Left lobe of liver (tissue), 2 donors: ENCODE measurements at regions not wholly inside any gene's neighbourhood (a gene's known extent, or its start where the extent isn't known, plus 50 kb on each side); places are given as distances from the start of the nearest gene placed in this dataset.
A peak's percentile ranks its signal among the peaks of the same experiment; 100 is the strongest.
"Not testable (repeated sequence)": the region's sequence is repeated elsewhere in the genome, so short reads cannot be mapped to it uniquely, and the experiment has no call there.

ENCODE experiments used
- ATAC-seq: fragments of 200-7000 bp; cut with Tn5 transposase; one replicate; pipeline ENCODE4 v1.9.1; 2020; ENCODE audit warnings: mild to moderate bottlenecking, moderate library complexity
- DNase-seq: peaks from one replicate; pipeline ENCODE4 v3.0.0-alpha.2; 2020; ENCODE audit warnings: low spot score
- donor health status: DM: no; HTN: no; CAD: no; lungs with moderate emphysema.
- donor health status: DM: no; HTN: yes; CAD: no.

- DNase-seq = no peak
- no peak for ATAC-seq
These were observed 51.3 kb upstream of the EGFL6 start for GRCh38 chrX:13518126-13518525.

GRCh38 chrX:13515211-13515930, 54.0 kb upstream of the EGFL6 start:
- ATAC-seq (no peak), DNase-seq (no peak)

GRCh38 chrX:13511944-13512330, 57.5 kb upstream of the EGFL6 start:
- DNase-seq (no peak), ATAC-seq (no peak)

- DNase-seq (no peak), ATAC-seq (no peak)
These were observed 58.0 kb upstream of the EGFL6 start for GRCh38 chrX:13511241-13511943.

- no peak for DNase-seq
- ATAC-seq = no peak
These were observed 61.5 kb upstream of the EGFL6 start for GRCh38 chrX:13507893-13508292.

- DNase-seq (peak; percentile 42), ATAC-seq (peak; percentile 45)
These were observed 62.8 kb upstream of the EGFL6 start for GRCh38 chrX:13506574-13506973.

- ATAC-seq = no peak
These were observed 66.8 kb upstream of the EGFL6 start for GRCh38 chrX:13502590-13502989.

GRCh38 chrX:13499736-13500135, 69.7 kb upstream of the EGFL6 start:
- ATAC-seq (no peak), DNase-seq (no peak)

More at GRCh38 chrX:13502590-13502989, 66.8 kb upstream of the EGFL6 start:
- no peak for DNase-seq

GRCh38 chrX:13498238-13498637, 71.2 kb upstream of the EGFL6 start:
- DNase-seq (no peak), ATAC-seq (no peak)

GRCh38 chrX:13495232-13495631, 74.2 kb upstream of the EGFL6 start:
- peak; percentile 69 for DNase-seq
- ATAC-seq = peak; percentile 80

GRCh38 chrX:13494562-13494961, 74.8 kb upstream of the EGFL6 start:
- ATAC-seq (peak; percentile 15), DNase-seq (no peak)

GRCh38 chrX:13493659-13494058, 75.7 kb upstream of the EGFL6 start:
- DNase-seq (peak; percentile 41), ATAC-seq (peak; percentile 76)

GRCh38 chrX:13492286-13492685, 77.1 kb upstream of the EGFL6 start:
- no peak for DNase-seq
- no peak for ATAC-seq

GRCh38 chrX:13491061-13491460, 78.3 kb upstream of the EGFL6 start:
- DNase-seq (no peak), ATAC-seq (no peak)

- DNase-seq = no peak
- ATAC-seq = no peak
These were observed 79.9 kb upstream of the EGFL6 start for GRCh38 chrX:13489454-13489853.

- DNase-seq (peak; percentile 43), ATAC-seq (peak; percentile 91)
These were observed 81.5 kb upstream of the EGFL6 start for GRCh38 chrX:13487731-13488505.

- DNase-seq (no peak), ATAC-seq (no peak)
These were observed 84.2 kb upstream of the EGFL6 start for GRCh38 chrX:13485167-13485566.

GRCh38 chrX:13483773-13484172, 85.6 kb upstream of the EGFL6 start:
- DNase-seq (no peak), ATAC-seq (no peak)

GRCh38 chrX:13482746-13483541, 86.5 kb upstream of the EGFL6 start:
- ATAC-seq = no peak

GRCh38 chrX:13480780-13481179, 88.6 kb upstream of the EGFL6 start:
- DNase-seq, ATAC-seq: not testable (repeated sequence)

More at GRCh38 chrX:13482746-13483541, 86.5 kb upstream of the EGFL6 start:
- DNase-seq = no peak

GRCh38 chrX:13479452-13479813, 90.0 kb upstream of the EGFL6 start:
- DNase-seq (no peak), ATAC-seq (no peak)
